ENCODE measurements at regions not wholly inside any gene's neighbourhood (a gene's known extent, or its start where the extent isn't known, plus 50 kb on each side); places are given as distances from the start of the nearest gene placed in this dataset.

DNA sequence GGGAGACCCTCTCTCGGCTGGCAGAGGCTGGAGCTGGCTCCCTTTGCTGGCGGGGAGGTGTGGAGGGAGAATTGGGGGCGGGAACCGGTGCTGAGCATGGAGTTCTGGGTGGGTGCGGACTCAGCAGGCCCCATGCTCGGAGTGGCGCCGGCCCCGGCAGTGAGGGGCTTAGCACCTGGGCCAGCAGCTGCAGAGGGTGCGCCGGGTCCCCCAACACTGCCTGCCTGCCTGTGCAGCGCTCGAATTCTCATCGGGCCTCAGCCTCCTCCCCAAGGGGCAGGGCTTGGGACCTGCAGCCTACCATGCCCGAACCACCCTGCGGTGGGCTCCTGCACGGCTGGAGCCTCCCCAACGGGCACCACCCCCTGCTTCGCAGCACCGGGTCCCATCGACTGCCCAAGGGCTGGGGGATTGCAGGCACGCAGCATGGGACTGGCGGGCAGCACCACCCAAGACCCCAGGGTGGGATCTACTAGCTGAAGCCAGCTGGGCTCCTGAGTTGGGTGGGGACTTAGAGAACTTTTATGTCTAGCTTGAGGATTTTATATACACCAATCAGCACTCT lies 129.8 kb downstream of the LRRC30 start:
- intact Hi-C loops (cut with micrococcal nuclease), result no loop called here
- Mint-ChIP-seq H3K27me3 (no peaks in the 10 kb centered on the region), H3K27ac (no peak overlapping the region), H3K9me3 (ENCODE audit: insufficient read depth) (peaks cover 6% of the 10 kb centered on the region), H3K4me1 (no peaks in the 10 kb centered on the region), H3K4me3 (no peak overlapping the region)
- no peak overlapping the region for H3K27ac ChIP-seq (ENCODE audit: low read length in 2 of 2)
- H3K4me1 ChIP-seq (ENCODE audit: control insufficient read depth in 2 of 2, insufficient read depth in 2 of 2, low read length in 2 of 2), result no peaks in the 10 kb centered on the region
- no peaks in the 10 kb centered on the region for H3K27me3 ChIP-seq (replicated peaks in 1 of 4; ENCODE audit: control extremely low read depth in 1 of 4, control insufficient read depth in 3 of 4, insufficient read depth in 4 of 4, low read length in 3 of 4)
- no peak for TF ChIP-seq EZH2 (IDR thresholded peaks at IDR 0.05; ENCODE audit: borderline replicate concordance, insufficient read depth, low read depth, low read length, poor library complexity, severe bottlenecking)
- TF ChIP-seq, protein P1, sequence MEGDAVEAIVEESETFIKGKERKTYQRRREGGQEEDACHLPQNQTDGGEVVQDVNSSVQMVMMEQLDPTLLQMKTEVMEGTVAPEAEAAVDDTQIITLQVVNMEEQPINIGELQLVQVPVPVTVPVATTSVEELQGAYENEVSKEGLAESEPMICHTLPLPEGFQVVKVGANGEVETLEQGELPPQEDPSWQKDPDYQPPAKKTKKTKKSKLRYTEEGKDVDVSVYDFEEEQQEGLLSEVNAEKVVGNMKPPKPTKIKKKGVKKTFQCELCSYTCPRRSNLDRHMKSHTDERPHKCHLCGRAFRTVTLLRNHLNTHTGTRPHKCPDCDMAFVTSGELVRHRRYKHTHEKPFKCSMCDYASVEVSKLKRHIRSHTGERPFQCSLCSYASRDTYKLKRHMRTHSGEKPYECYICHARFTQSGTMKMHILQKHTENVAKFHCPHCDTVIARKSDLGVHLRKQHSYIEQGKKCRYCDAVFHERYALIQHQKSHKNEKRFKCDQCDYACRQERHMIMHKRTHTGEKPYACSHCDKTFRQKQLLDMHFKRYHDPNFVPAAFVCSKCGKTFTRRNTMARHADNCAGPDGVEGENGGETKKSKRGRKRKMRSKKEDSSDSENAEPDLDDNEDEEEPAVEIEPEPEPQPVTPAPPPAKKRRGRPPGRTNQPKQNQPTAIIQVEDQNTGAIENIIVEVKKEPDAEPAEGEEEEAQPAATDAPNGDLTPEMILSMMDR (IDR thresholded peaks at IDR 0.05), result no peak
- H3K36me3 ChIP-seq (replicated peaks in 1 of 2; ENCODE audit: control extremely low read depth in 1 of 2, control insufficient read depth in 1 of 2, extremely low read depth in 1 of 2, insufficient read depth in 2 of 2, low read length in 1 of 2), result no peaks in the 10 kb centered on the region
- H3K4me3 ChIP-seq (ENCODE audit: control extremely low read depth in 1 of 5, extremely low read depth in 1 of 5, insufficient read depth in 1 of 5, low read depth in 2 of 5, low read length in 4 of 5), result no peak overlapping the region
- ChIA-PET CTCF (interaction anchor here (1.0 kb wide), 1 partner anchor 50 kb away, joined by 5 read pairs; no protein-coding TSS in a partner anchor), POLR2A (no interaction called here)
- H3K9me3 ChIP-seq (ENCODE audit: control extremely low read depth in 1 of 3, control insufficient read depth in 2 of 3, insufficient read depth in 1 of 3, low read length in 2 of 3), result peaks cover 0 to 15% (median 0%) of the 10 kb centered on the region in 3 donors
- no peaks in the 10 kb centered on the region for H4K20me1 ChIP-seq (ENCODE audit: control insufficient read depth, insufficient read depth, low read length, poor library complexity, severe bottlenecking)
- H3K9ac ChIP-seq (ENCODE audit: low read length), result no peak overlapping the region
- ATAC-seq (ENCODE audit: low read depth), result no peak
- H3K79me2 ChIP-seq (ENCODE audit: control insufficient read depth, insufficient read depth, low read length), result no peaks in the 10 kb centered on the region
- H2AFZ ChIP-seq (ENCODE audit: insufficient read depth, low read depth, low read length, poor library complexity, severe bottlenecking), result no peak overlapping the region
- DNase-seq, result no peak
- 86% methylated on average over 22 of the region's 23 CpGs for WGBS (ENCODE audit: insufficient coverage)
- no peak overlapping the region for H3K4me2 ChIP-seq (replicated peaks; ENCODE audit: low read depth, low read length, poor library complexity, severe bottlenecking)

DNA sequence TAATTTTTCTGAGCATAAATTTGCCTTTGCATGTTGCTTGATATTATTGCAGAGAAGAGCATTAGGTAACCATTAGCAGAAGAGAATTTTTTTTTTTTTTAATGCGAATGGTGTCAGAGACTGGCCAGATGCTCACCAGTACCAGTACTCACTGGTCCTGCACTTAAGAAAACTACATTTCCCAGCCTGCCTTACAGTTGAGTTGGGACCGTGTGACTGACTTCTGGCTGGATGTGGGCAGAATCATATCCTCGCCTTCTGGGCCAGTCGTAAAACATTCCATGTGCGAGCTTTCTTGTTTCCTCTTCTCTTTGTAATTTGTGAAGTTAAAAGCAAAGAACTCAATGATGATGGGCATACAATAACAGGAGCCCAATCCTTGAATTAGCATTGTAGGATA lies 132.4 kb downstream of the LRRC30 start:
- Histone ChIP-seq H3K27ac (ENCODE audit: low read length in 2 of 2) (no peak overlapping the region), H2AFZ (ENCODE audit: insufficient read depth, low read depth, low read length, poor library complexity, severe bottlenecking) (no peak overlapping the region), H3K9ac (ENCODE audit: low read length) (no peak overlapping the region), H3K36me3 (replicated peaks in 1 of 2; ENCODE audit: control extremely low read depth in 1 of 2, control insufficient read depth in 1 of 2, extremely low read depth in 1 of 2, insufficient read depth in 2 of 2, low read length in 1 of 2) (no peaks in the 10 kb centered on the region), H3K4me1 (ENCODE audit: control insufficient read depth in 2 of 2, insufficient read depth in 2 of 2, low read length in 2 of 2) (no peaks in the 10 kb centered on the region), H3K4me2 (replicated peaks; ENCODE audit: low read depth, low read length, poor library complexity, severe bottlenecking) (no peak overlapping the region), H3K79me2 (ENCODE audit: control insufficient read depth, insufficient read depth, low read length) (no peaks in the 10 kb centered on the region), H3K4me3 (ENCODE audit: control extremely low read depth in 1 of 5, extremely low read depth in 1 of 5, insufficient read depth in 1 of 5, low read depth in 2 of 5, low read length in 4 of 5) (no peak overlapping the region), H4K20me1 (ENCODE audit: control insufficient read depth, insufficient read depth, low read length, poor library complexity, severe bottlenecking) (no peaks in the 10 kb centered on the region), H3K27me3 (replicated peaks in 1 of 4; ENCODE audit: control extremely low read depth in 1 of 4, control insufficient read depth in 3 of 4, insufficient read depth in 4 of 4, low read length in 3 of 4) (no peaks in the 10 kb centered on the region), H3K9me3 (ENCODE audit: control extremely low read depth in 1 of 3, control insufficient read depth in 2 of 3, insufficient read depth in 1 of 3, low read length in 2 of 3) (peaks cover 0 to 19% (median 0%) of the 10 kb centered on the region in 3 donors)
- ATAC-seq (ENCODE audit: low read depth), result no peak
- Mint-ChIP-seq H3K9me3 (ENCODE audit: insufficient read depth) (peaks cover 6% of the 10 kb centered on the region), H3K4me1 (no peaks in the 10 kb centered on the region), H3K27me3 (no peaks in the 10 kb centered on the region), H3K27ac (no peak overlapping the region), H3K4me3 (no peak overlapping the region)
- TF ChIP-seq, protein P1 (IDR thresholded peaks at IDR 0.05), result no peak
- no peak for TF ChIP-seq EZH2 (IDR thresholded peaks at IDR 0.05; ENCODE audit: borderline replicate concordance, insufficient read depth, low read depth, low read length, poor library complexity, severe bottlenecking)
- CTCF ChIA-PET, result no interaction called here
- POLR2A ChIA-PET, result no interaction called here
- DNase-seq, result no peak
- intact Hi-C loops (cut with micrococcal nuclease), result no loop called here
- WGBS (ENCODE audit: insufficient coverage), result no CpG with 5 or more reads among the region's 5 CpGs
